ENCODE measurements at regions not wholly inside any gene's neighbourhood (a gene's known extent, or its start where the extent isn't known, plus 50 kb on each side); places are given as distances from the start of the nearest gene placed in this dataset.
"Not testable (repeated sequence)": the region's sequence is repeated elsewhere in the genome, so short reads cannot be mapped to it uniquely, and the experiment has no call there.

- DNase-seq (ENCODE audit: low spot score): no peak
These were observed 267.2 kb upstream of the MGMT start for GRCh38 chr10:129199826-129200225.

DNA sequence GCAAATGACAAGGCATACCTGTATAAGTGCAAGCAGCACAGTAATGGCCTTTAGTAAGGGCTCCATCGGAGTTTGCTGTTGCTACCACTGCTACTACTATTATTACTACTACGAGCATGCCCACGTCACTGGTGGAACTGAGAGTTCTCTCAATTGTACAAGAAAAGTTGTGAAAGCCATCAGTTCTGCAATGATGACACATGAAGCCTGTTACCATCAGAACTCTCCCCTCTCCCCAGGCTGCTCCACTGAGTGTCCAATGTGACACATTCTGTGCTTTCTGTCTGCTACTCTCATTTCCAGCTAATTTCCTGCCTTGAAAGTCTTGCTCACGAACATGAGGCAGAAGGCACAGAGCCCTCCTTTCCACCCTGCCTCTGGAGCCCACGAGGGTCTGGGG lies 263.2 kb upstream of the MGMT start:
- no peak for DNase-seq (ENCODE audit: low spot score)
- TF ChIP-seq CTCF (IDR thresholded peaks at IDR 0.05; ENCODE audit: extremely low read depth, missing control alignments): no peak

More at GRCh38 chr10:129199826-129200225, 267.2 kb upstream of the MGMT start:
- no peak for TF ChIP-seq CTCF (IDR thresholded peaks at IDR 0.05; ENCODE audit: extremely low read depth, missing control alignments)

DNA sequence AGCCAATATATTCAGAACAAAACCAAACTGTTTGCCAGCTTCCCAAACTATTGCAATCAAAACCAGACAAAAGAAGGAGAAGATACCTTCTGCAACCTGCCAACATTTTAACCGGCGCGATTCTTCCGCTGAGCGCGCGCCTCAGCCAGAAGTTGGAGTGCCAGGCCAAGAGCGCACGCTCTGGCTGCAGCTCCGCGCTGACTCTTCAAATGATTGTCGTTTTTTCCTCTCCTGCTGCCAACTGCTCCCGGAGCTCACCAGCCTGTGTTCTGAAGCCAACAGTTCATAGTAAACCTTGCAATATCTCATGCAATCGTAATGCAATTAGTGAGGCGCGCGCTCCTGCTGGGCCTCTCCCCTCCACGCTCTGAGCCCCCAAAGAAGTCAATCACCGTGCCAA lies 259.7 kb upstream of the MGMT start:
- DNase-seq (ENCODE audit: low spot score): no peak
- TF ChIP-seq CTCF (IDR thresholded peaks at IDR 0.05; ENCODE audit: extremely low read depth, missing control alignments): no peak

DNA sequence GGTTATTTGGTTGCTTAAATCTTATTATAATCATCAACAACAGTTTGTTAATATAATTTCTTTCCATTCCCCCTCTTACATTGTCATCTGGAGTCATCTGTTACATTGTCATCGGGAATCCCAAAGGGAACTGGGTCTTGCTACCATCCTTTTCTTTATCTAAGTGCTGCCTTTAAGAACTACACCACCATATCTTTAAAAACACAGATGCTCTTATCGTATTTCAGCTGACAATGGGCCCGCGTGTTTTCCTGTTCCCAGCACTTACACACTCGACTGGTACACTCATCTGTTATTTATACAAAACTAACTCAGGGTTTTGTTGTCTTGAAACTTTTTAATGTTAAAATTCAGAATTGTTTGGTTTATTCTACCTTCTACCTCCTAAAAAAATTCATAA lies 256.2 kb upstream of the MGMT start:
- DNase-seq (ENCODE audit: low spot score): no peak
- no peak for TF ChIP-seq CTCF (IDR thresholded peaks at IDR 0.05; ENCODE audit: extremely low read depth, missing control alignments)

GRCh38 chr10:129213256-129213655 lies 253.8 kb upstream of the MGMT start:
- DNase-seq (ENCODE audit: low spot score): no peak
- no peak for TF ChIP-seq CTCF (IDR thresholded peaks at IDR 0.05; ENCODE audit: extremely low read depth, missing control alignments)

DNA sequence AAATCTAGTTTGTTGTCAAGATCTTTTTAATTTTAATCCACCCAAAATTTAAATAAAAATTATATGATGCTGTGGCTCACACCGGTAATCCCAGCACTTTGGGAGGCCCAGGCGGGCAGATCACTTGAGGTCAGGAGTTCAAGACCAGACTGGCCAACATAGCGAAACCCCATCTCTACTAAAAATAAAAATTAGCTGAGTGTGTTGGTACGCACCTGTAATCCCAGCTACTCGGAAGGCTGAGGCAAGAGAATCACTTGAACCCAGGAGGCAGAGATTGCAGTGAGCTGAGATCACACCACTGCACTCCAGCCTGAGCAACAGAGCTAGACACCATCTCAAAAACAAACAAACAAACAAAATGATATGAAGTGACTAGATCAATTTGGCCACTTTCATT lies 253.0 kb upstream of the MGMT start:
- not testable (repeated sequence) for DNase-seq (ENCODE audit: low spot score)

- no peak for TF ChIP-seq CTCF (IDR thresholded peaks at IDR 0.05; ENCODE audit: extremely low read depth, missing control alignments)
- no peak for DNase-seq (ENCODE audit: low spot score)
These were observed 247.7 kb upstream of the MGMT start for GRCh38 chr10:129219364-129219763.

- DNase-seq (ENCODE audit: low spot score): no peak
These were observed 244.6 kb upstream of the MGMT start for GRCh38 chr10:129222436-129222835.

More at GRCh38 chr10:129222436-129222835, 244.6 kb upstream of the MGMT start:
- no peak for TF ChIP-seq CTCF (IDR thresholded peaks at IDR 0.05; ENCODE audit: extremely low read depth, missing control alignments)
